Heart left ventricle (tissue), 16 donors: ENCODE measurements at regions not wholly inside any gene's neighbourhood (a gene's known extent, or its start where the extent isn't known, plus 50 kb on each side); places are given as distances from the start of the nearest gene placed in this dataset.

Experiments
- ATAC-seq, 4 donors: fragments of 200-7000 bp; cut with Tn5 transposase; one replicate each; pipeline ENCODE4 v1.9.1; 2020 to 2022; ENCODE audit warnings: moderate library complexity in 4 of 4, mild to moderate bottlenecking in 3 of 4, moderate number of reproducible peaks in 1 of 4
- DNase-seq, 5 donors: peaks; one replicate each; pipeline ENCODE4 v3.0.0-alpha.2; 2020
- H3K27ac ChIP-seq, 12 donors: fragments of 200-600 bp; sonication (generic) in 4 of 12; one replicate each; pipeline versions ENCODE4 v1.5.0 to v1.8.0; 2016 to 2022; ENCODE audit warnings: mild to moderate bottlenecking in 2 of 12
- H3K27me3 ChIP-seq, 9 donors: fragments of 200-600 bp; sonication (generic) in 2 of 9; one replicate each; pipeline versions ENCODE4 v1.5.1 to v1.8.0; 2016 to 2022; ENCODE audit warnings: mild to moderate bottlenecking in 3 of 9
- H3K36me3 ChIP-seq, 9 donors: fragments of 200-600 bp; sonication (generic) in 2 of 9; one replicate each; pipeline versions ENCODE4 v1.5.0 to v1.8.0; 2018 to 2022; ENCODE audit warnings: mild to moderate bottlenecking in 2 of 9
- H3K4me1 ChIP-seq, 12 donors: fragments of 200-600 bp; sonication (generic) in 4 of 12; one replicate each; pipeline versions ENCODE4 v1.5.0 to v1.8.0; 2016 to 2022; ENCODE audit warnings: mild to moderate bottlenecking in 3 of 12
- H3K4me3 ChIP-seq, 12 donors: fragments of 200-600 bp; sonication (generic) in 4 of 12; one replicate each; pipeline versions ENCODE4 v1.5.0 to v1.8.0; 2017 to 2022; ENCODE audit warnings: mild to moderate bottlenecking in 9 of 12, moderate library complexity in 4 of 12
- H3K9me3 ChIP-seq, 12 donors: fragments of 200-600 bp; sonication (generic) in 4 of 12; one replicate each; pipeline versions ENCODE4 v1.5.0 to v1.8.0; 2016 to 2022; ENCODE audit warnings: mild to moderate bottlenecking in 1 of 12
- POLR2A ChIP-seq, 2 donors: fragments of 450-650 bp; IDR thresholded peaks; one replicate each; pipeline ENCODE4 v1.6.1; 2017; ENCODE audit warnings: antibody characterized with exemption in 2 of 2, mild to moderate bottlenecking in 2 of 2, moderate library complexity in 2 of 2
- WGBS, 4 donors: extraction: QIAGEN DNeasy Blood & Tissue Kit in 2 of 4; methylation state at CpG; one replicate each; pipeline versions ENCODE4 v1.1.5 to v1.1.7; 2013 to 2018; 5-methylcytosine and 5-hydroxymethylcytosine counted together
- intact Hi-C, 10 donors: fragments of 100-400 bp; cut with DNase I; formaldehyde crosslinking; loops; one replicate each; pipeline versions ENCODE4 v1.11.1 to v1.14.2; 2022
- TF ChIP-seq, protein P1 (sequence below), 12 donors: fragments of 200-600 bp; sonication (generic) in 4 of 12; IDR thresholded peaks; one replicate each; pipeline versions ENCODE4 v1.5.0 to v1.8.0; 2018 to 2022; ENCODE audit warnings: antibody characterized with exemption in 12 of 12, mild to moderate bottlenecking in 5 of 12
- donor health status: ischemic (EF 13 %, LVEDD 7.1; RV severe dilation, severe dysfunction).
- donor health status: healthy with polysubstance abuse.
- donor health status: DM: no; HTN: yes; CAD: no.
- donor health status: DM: no; HTN: no; CAD: no.
- donor health status: ischemic (EF 25% LVEDD 6.9; RV normal size, moderate dysfunction).
- donor health status: ischemic (EF 25% LVEDD 5.7; RV mildly dilated, moderate dysfunction).
- donor health status: healthy.
- donor health status: DM: yes; HTN: yes; CAD: no.
- donor health status: ischemic (EF 35%, LVEDD 5.7; RV mildly dilated, moderate dysfunction).
- donor health status: nonischemic (EF 11% LVEDD 7.7; RV severe dilation, severe dysfunction).
- donor health status: DM: yes; HTN: yes; CAD: no.
- donor health status: PGD.
- donor health status: ischemic (EF 29% LVEDD 5.4; RV normal size, mild dysfunction).
- donor health status: nonischemic (EF 23%, LVEDD 6.1; RV moderate dilation, normal function).

DNA sequence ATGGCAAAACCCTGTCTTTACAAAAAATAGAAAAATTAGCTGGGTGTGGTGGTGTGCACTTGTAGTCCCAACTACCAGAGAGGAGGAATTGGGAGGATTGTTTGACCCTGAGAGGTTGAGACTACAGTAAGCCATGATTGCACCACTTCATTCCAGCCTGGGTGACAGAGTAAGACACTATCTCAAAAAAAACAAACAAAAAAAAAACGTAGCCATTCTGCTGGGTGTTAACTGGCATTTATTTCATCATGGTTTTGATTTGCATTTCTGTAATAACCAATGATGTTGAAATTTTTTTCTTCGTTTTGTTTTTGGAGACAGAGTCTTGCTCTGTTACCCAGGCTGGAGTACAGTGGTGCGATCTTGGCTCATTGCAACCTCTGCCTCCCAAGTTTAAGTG lies 63.3 kb downstream of the RPLP1 start:
- WGBS, 4 donors, result 69 to 78% (median 70%) methylated on average over 3 of the region's 3 CpGs

DNA sequence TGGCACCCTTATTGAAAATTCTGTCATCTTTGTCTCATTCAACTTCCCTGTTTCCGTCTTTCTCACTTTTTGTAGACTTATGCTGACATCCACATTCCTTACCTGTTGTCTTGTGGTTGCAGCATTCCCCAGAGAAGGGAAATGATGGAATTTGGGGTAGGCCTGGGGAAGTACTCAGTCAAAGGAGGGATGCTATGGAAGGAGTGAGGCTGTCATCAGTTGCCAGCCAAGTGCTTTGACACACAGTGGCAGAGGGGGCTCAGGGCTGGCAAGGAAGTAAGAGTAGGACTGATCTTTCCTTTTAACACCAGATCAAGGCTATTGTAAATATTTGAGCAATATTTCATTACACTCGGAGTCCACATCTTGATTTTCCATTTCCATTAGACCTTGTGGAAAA lies 64.4 kb downstream of the RPLP1 start:
- Histone ChIP-seq H3K9me3 (peaks cover 0 to 4% (median 0%) of the 10 kb centered on the region in 12 donors), H3K27me3 (peaks cover 0 to 10% (median 0%) of the 10 kb centered on the region in 9 donors), H3K4me1 (peaks cover 0 to 18% (median 0%) of the 10 kb centered on the region in 12 donors), H3K36me3 (no peaks in the 10 kb centered on the region), H3K4me3 (no peak overlapping the region), H3K27ac (no peak overlapping the region)
- TF ChIP-seq POLR2A (IDR thresholded peaks at IDR 0.05), result no peak
- TF ChIP-seq, protein P1, sequence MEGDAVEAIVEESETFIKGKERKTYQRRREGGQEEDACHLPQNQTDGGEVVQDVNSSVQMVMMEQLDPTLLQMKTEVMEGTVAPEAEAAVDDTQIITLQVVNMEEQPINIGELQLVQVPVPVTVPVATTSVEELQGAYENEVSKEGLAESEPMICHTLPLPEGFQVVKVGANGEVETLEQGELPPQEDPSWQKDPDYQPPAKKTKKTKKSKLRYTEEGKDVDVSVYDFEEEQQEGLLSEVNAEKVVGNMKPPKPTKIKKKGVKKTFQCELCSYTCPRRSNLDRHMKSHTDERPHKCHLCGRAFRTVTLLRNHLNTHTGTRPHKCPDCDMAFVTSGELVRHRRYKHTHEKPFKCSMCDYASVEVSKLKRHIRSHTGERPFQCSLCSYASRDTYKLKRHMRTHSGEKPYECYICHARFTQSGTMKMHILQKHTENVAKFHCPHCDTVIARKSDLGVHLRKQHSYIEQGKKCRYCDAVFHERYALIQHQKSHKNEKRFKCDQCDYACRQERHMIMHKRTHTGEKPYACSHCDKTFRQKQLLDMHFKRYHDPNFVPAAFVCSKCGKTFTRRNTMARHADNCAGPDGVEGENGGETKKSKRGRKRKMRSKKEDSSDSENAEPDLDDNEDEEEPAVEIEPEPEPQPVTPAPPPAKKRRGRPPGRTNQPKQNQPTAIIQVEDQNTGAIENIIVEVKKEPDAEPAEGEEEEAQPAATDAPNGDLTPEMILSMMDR (IDR thresholded peaks at IDR 0.05), result no peak
- ATAC-seq, result no peak
- DNase-seq, result no peak
- WGBS, 4 donors, result 75 to 83% (median 78%) methylated on average over 2 of the region's 2 CpGs
- intact Hi-C loops, result no loop called here

More for the DNA sequence above, 63.3 kb downstream of the RPLP1 start:
- Histone ChIP-seq H3K4me3 (no peak overlapping the region), H3K36me3 (no peaks in the 10 kb centered on the region), H3K4me1 (peaks cover 0 to 18% (median 0%) of the 10 kb centered on the region in 12 donors), H3K9me3 (peaks cover 0 to 4% (median 0%) of the 10 kb centered on the region in 12 donors), H3K27ac (peak overlapping the region in 1 of 12 donors; percentile 18), H3K27me3 (peaks cover 0 to 10% (median 0%) of the 10 kb centered on the region in 9 donors)
- intact Hi-C loops, result no loop called here
- no peak for ATAC-seq
- DNase-seq, result no peak
- no peak for TF ChIP-seq POLR2A (IDR thresholded peaks at IDR 0.05)
- TF ChIP-seq, protein P1 (IDR thresholded peaks at IDR 0.05), result no peak

DNA sequence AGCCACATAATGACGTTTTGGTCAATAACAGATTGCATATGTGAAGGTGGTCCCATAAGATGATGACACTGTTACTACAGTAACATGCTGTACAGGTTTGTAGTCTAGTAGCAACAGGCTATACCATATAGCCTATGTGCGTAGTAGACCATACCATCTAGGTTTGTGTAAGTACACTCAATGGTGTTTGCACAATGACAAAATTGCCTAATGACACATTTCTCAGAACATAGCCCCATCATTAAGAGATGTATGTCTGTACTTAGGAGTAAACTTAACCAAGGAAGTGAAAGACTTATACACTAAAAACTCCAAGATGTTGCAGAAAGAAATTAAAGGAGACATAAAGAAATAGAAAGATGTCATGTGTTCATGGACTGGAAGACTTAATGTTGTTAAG lies 66.2 kb downstream of the RPLP1 start:
- Histone ChIP-seq H3K36me3 (no peaks in the 10 kb centered on the region), H3K4me3 (no peak overlapping the region), H3K27ac (no peak overlapping the region), H3K27me3 (peaks cover 0 to 10% (median 0%) of the 10 kb centered on the region in 9 donors), H3K9me3 (peaks cover 0 to 4% (median 0%) of the 10 kb centered on the region in 12 donors), H3K4me1 (peaks cover 0 to 18% (median 0%) of the 10 kb centered on the region in 12 donors)
- TF ChIP-seq POLR2A (IDR thresholded peaks at IDR 0.05), result no peak
- TF ChIP-seq, protein P1 (IDR thresholded peaks at IDR 0.05), result no peak
- ATAC-seq (no peak), DNase-seq (no peak)
- intact Hi-C loops, result no loop called here
- 74 to 89% (median 84%) methylated on average over 2 of the region's 2 CpGs for WGBS, 4 donors

DNA sequence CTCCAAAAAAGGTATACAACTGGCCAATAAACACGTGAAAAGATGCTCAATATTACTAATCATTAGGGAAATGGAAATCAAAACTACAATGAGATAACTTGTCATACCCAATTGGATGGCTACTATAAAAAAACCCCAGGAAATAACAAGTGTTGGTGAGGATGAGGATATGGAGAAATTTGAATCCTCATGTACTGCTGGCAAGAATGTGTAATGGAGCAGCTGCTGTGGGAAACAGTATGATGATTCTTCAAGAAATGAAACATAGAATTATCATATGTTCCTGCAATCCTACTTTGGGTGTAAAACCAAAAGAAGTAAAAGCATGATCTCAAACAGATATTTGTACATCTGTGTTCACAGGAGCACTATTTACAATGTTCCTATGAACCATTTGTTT lies 67.4 kb downstream of the RPLP1 start:
- 38 to 53% (median 43%) methylated on average over 1 of the region's 1 CpG for WGBS, 4 donors
- TF ChIP-seq, protein P1 (IDR thresholded peaks at IDR 0.05), result no peak
- TF ChIP-seq POLR2A (IDR thresholded peaks at IDR 0.05), result no peak
- peaks cover 0 to 13% (median 0%) of the 10 kb centered on the region in 12 donors for H3K4me1 ChIP-seq
- H3K4me3 ChIP-seq, result no peak overlapping the region
- no peaks in the 10 kb centered on the region for H3K36me3 ChIP-seq
- H3K27me3 ChIP-seq, result peaks cover 0 to 10% (median 0%) of the 10 kb centered on the region in 9 donors
- no peak for ATAC-seq
- intact Hi-C loops, result loop anchor here in 3 of 10 donors (5.0 kb wide), 1 partner anchor 967 kb away; no protein-coding TSS in a partner anchor
- no peak for DNase-seq
- peaks cover 0 to 4% (median 0%) of the 10 kb centered on the region in 12 donors for H3K9me3 ChIP-seq
- H3K27ac ChIP-seq, result no peak overlapping the region
